Fibroblast of skin of left biceps (primary cell): ENCODE measurements at regions not wholly inside any gene's neighbourhood (a gene's known extent, or its start where the extent isn't known, plus 50 kb on each side); places are given as distances from the start of the nearest gene placed in this dataset.
"Not testable (repeated sequence)": the region's sequence is repeated elsewhere in the genome, so short reads cannot be mapped to it uniquely, and the experiment has no call there.

ENCODE experiments used
- DNase-seq, 2 experiments: peaks; one replicate each; pipeline ENCODE4 v3.0.0-alpha.2; 2013; ENCODE audit warnings: low read depth in 2 of 2

DNA sequence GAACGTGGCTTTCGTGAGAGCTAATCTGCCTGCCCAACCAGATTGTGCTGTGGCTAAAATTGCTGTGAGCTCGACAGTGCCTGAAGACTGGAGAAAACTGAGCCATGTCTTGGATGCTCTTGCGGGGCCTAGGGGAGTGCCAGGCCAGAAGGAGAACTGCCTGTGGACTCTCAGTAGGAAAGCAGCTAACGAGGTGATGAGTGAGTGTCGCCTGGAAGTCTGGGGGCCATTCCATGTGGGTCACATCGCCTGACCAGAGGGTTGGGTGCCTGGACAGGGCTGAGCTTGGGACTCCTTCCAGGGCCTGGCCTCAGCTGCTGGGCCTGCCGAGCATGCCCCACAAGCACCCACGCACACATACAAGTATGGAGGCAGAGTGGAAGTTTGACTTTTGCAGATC, 166.5 kb downstream of the VEGFA start:
- DNase-seq: no peak

- DNase-seq: no peak
Observed at GRCh38 chr6:43935921-43936439, 166.0 kb downstream of the VEGFA start.

DNA sequence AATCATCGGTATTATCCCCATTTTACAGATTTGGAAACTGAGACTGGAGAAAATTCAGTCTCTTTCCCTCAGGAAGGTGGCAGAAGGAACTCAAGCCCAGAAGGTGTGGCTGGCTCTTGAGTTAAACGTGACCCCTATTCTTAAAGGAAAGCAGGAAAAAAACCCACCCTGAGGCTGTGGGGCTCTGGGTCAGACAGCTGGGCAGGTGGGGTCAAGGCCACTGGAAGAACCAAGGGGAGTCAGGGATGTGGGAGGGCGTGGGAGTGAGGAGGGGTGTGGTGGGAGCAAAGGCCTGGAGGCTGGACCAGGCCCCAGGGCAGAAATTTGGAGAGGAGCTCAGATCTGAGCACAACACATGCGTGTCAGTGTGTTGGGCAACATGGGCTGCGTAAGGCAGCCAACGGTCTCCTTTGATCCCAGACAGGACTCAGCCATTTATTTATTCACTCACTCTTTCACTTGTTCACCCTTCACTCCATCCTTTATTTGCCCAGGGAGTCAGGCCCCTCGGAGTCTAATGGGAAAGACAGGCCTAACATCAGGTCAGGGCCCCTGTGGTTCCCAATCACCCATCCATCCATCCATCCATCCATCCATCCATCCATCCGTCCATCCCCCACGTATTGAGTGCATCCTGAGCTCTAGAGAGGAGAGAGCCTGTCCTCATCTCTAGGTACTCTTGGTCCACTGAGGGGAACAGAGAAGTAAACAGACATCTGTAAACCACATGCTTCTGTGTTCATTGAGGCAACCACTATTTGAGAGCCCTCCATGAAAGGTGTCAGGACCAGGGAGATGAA, 165.0 kb downstream of the VEGFA start:
- no peak for DNase-seq

DNA sequence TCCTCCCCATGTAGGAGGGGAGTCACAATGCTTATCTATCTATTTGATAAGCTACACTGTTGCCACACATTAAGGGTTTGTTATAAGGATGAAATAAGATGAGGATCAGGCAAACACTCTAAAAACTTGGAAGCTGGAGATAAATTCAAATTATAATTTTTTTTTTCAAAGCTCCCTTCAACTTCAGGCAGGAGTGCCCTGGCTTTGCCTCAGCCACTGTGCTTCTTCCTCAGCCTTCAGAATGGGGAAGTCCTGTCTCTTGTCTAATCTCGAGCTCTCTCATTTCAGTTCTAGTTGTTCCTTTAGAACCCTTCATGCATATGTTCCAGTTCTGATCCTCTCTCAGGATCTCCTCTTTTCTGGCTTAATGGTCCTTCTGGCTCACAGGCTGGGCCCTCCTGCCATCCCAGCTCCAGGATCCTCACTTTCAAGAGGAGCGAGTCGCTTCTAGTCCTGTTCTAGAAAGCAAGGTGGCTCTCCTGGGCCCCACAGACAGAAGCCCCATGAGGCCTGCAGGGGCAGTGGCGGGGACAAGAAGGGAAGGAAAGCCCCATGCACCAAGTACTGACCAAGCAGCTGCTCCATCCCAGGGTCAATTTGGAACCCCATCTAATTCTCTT, 164.3 kb downstream of the VEGFA start:
- DNase-seq: no peak

DNA sequence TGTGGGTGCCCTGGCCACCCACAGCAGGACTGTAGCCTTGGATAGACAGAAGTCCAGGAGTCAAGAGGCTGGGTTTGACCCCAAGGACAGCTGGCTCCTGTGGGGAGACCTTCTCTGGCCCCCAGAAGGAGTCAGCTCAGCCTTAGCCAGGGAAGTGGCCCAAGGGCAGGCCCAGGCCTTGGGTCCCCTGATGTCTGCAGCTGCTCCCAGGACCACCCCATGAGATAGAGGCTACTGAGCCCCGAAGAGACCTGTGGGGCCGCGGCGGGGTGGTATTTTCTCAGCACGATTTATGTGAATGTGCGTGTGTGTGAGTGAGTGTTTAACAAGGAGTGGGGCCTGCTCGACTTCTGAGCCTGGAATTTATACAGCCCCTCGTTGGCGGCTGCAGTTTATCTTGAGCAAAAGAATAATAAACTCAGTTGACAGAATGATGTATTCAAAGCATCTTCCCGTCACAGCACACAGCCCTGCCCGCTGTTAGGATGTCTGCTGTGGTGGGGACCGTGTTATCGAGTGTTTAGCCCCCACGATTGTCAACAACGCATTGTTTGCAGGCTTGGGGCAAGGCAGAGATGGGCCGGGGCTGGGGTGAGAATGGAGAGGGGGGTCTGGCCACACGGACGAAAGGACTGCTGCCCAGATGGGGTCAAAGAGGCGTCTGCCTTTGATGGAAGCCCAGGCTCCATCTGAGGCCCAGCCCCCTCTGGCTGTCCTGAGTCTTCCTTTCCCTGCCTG, 163.3 kb downstream of the VEGFA start:
- DNase-seq: no peak

- no peak for DNase-seq
Observed at GRCh38 chr6:43932259-43933147, 162.5 kb downstream of the VEGFA start.

DNA sequence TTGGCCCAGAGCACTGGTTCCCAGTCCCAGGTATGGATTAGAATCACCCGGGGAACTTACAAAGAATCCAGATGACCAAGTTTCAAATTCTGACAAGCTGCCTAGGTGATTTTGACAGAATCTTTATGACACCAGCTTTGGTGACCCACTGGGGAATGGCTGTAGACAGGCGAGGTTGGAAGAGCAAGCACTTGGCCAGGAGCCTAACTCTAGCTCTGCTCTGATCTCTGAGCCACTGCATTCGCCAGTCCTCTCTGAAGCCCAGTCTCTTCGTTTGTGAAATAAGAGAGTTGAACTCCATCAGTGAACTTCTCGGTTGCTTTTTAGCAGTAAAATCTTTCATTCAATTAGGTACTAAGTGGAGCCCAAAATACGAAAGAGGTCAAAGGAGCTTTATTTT, 161.2 kb downstream of the VEGFA start:
- DNase-seq: no peak

DNA sequence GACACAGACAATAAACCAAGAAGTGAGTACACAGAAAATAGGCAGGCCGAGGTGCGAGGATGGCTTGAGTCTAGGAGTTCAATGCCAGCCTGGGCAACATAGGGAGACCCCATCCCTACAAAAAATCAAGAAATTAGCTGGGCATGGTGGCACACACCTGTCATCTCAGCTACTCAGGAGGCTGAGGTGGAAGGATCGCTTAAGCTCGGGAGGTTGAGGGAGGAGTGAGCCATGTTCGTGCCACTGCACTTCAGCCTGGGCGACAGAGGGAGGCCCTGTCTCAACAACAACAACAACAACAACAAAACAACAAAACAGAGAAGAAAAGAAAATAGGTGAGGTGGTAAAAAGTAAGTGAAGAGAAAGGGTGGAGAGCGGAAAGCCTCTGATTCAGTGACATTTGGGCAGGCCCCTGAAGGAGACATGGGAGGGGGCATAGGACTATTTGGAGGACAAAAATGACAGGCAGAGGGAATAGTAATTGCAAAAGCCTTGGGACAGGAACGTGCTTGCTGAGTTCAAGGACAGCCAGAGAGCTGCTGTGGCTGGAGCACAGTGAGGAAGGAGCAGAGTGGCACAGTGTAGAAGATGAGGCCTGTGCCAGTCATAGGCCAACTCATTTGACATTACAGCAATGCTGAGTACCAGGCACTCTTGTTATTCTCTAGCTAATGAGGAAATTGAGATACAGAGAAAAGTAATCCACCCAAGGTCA, 160.6 kb downstream of the VEGFA start:
- no peak for DNase-seq

GRCh38 chr6:43929511-43929910, 159.5 kb downstream of the VEGFA start:
- no peak for DNase-seq

- DNase-seq: no peak
Observed at GRCh38 chr6:43927532-43928210, 157.7 kb downstream of the VEGFA start.

DNA sequence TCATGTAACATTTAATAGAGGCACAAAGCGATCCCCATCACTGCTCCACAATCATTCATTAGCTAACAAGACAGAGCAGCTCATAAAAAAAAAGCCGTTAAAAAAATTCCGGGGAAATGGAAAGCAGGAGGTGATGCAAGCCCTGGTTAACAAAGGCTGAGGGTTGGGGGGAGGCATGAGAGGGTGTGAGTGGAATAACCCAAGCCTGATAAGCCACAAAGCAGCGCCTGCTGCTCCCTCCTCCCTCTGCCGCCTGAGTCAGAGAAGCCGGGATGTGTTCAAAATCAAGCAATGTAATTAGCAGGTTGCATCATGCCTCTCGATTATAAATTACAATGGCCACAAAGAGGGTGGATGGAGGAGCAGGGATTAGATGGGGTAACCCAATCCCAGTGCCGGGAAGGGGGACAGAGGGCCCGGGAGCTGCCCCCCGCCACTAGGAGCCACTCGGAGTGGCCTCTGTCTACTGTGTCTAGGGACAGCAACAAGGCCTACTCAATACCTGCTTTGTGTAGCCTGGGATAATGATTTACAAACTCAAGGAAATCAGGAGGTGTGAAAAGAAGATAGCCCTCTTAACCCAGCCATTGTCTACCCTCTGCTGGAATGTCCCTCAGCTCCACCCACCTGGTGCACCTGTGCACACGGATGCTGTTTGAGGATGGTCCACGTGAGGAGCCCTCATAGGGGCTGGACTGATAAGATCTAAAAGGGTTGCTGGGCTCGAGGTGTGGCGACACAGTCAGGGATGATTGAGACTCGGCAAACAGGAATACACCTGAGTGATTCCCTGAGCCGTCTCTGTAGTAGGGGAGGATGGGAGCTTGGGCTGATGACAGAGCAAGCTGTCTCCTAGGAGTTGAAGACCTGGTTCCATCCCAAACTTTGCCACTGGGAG, 156.9 kb downstream of the VEGFA start:
- peak; percentile 98 for DNase-seq

DNA sequence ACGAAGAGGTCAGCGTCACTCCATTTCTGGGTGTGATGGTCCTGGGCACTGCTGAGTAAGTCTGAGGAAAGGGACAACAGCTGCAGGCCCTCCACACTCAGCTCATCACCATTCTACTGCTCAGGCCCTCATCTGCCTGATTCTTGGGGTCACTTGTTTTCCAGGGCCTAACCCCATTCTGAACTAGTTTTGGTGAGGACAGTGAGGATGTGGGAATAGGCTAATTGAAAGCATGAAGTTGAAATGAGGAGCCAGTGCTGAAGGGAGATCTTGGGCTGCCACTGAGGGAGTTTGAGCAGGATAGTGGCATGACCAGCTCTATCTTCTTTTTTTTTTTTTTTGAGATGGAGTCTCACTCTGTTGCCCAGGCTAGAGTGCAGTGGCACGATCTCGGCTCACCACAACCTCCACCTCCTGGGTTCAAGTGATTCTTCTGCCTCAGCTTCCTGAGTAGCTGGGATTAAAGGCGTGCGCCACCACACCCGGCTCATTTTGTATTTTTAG, 155.7 kb downstream of the VEGFA start:
- not testable (repeated sequence) for DNase-seq

DNA sequence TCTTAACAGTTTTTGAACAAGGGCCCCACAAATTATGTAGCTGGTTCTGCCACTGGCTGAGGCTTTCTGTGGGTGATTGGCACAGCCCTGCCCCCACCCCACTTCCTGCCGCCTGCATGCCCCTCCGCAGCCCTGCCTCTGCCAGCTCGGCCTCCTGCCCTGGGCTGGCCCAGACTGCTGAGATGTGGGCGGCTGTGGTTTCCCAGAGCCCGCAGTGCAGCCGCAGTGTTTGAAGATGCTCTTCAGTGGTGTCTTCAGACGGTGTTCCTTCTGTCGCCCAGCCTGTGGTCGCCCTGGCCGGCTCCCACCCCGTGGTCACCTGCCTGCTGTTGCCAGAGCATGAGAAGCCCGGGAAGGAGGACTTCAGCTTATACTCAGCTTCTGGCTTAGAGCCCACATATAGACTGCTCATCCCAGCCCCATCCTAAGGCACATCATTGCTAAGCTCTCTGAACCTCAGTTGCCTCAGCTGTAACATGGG, 154.3 kb downstream of the VEGFA start:
- no peak for DNase-seq

DNA sequence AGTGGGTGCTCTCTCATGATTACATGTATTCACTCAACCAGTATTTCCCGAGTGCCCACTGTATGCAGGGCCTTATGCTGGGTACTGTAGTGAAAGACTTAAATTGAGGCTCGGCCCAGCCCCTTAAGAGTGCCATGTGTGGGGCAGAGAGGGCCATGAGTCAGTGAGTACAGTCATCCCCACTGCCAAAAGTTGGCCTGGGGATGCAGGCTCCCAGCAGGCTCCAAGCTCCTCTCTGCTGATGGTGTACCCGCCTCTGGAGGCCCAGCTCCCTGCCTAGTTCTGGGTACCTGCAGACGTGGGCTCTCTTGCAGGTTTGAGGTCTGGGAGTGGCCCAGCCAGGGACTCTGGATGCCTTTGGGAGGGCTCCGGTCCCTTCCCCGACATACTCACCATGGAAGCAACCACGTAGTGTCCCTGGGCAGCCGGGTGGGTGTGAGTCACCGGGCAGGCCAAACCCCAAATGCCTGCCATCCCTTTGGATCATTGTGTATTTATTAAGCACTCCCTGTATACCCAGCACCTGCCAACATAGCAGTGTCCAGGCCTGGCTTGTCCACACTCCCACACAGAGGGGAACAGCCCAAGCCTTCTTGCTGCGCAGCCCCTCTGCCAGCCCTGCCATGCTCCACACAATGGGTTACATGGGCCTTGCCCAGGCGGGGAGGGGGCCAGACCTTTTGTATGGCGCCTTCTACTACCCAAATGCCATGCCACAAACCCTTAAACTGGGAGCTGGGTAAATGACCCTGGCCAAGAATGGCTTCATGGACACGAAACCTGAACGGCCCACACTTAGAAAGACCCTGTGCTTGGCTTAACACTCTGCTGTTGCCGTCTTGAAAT, 153.6 kb downstream of the VEGFA start:
- DNase-seq: no peak

- no peak for DNase-seq
Observed at GRCh38 chr6:43922426-43923375, 152.7 kb downstream of the VEGFA start.

- DNase-seq: no peak
Observed at GRCh38 chr6:43921548-43922425, 151.8 kb downstream of the VEGFA start.
